HG03378 (cell line): ENCODE measurements at regions not wholly inside any gene's neighbourhood (a gene's known extent, or its start where the extent isn't known, plus 50 kb on each side); places are given as distances from the start of the nearest gene placed in this dataset.

Experiments used
- ATAC-seq: cut with Tn5 transposase; IDR thresholded peaks from one replicate; pipeline ENCODE4 v1.9.1; 2021; ENCODE audit warnings: mild to moderate bottlenecking, moderate library complexity; ENCODE audit not compliant: unreplicated experiment

GRCh38 chr14:84162633-84163032 lies 1367.3 kb upstream of the FLRT2 start:
- no peak for ATAC-seq

GRCh38 chr14:84167026-84167425 lies 1362.9 kb upstream of the FLRT2 start:
- no peak for ATAC-seq

DNA sequence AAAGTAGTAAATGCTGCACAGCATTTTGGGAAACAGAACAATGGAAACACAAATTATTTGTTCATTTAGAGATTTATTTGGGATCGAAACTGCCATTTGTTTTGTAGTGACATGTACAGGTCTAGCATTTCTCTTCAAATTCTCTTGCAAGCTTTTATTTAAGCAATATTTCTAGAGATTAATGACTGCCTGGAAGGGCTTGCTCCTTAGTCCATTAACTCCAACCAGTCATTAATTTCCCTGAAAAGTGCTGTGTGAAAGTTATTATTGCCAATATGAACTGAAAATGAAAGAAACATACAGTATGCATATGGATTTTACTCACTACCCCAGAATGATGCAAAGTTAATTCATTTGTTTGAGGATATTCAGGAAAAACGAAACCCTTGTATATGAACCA lies 1349.6 kb upstream of the FLRT2 start:
- ATAC-seq = no peak

DNA sequence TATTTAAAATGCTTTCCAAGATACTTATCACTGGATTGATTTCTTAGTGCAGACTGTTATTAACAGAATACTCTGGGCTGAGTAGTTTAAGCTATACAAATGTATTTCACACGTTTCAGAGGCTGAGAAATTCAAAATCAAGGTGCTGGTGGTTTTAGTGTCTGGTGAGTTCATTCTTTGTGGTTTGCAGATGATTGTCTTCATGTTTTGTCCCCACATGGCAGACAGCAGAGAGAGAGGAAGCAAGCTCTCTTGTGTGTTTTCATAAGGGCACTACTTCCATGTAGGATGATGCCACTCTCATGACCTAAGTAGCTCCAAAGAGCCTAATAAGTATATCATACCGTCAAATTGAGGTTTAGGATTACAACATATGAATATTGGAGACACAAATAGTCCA lies 1348.9 kb upstream of the FLRT2 start:
- ATAC-seq = no peak

- no peak for ATAC-seq
These were observed 1334.4 kb upstream of the FLRT2 start for GRCh38 chr14:84195514-84195913.

- ATAC-seq = no peak
These were observed 1332.2 kb upstream of the FLRT2 start for GRCh38 chr14:84197704-84198103.

DNA sequence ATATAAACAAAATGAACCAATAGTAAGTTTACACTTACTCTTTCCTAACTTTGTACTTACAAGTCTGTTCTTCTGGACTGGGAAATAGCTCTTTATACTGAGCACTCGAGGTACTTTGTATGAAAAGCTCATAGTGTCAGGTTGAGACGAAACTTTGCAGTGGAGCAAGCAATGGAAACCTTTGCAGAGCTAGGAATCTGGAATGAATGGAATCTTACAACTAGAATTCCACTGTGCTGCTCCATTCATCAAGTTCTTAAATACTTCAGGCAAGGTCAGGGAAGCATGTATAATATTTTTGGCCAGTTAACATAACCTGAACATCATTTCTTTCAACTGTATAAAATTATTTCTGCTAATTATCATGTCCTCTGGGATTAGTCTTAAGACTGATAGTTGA lies 1327.5 kb upstream of the FLRT2 start:
- no peak for ATAC-seq

GRCh38 chr14:84203896-84204295 lies 1326.0 kb upstream of the FLRT2 start:
- ATAC-seq = no peak

- ATAC-seq = no peak
These were observed 1321.5 kb upstream of the FLRT2 start for GRCh38 chr14:84208451-84208850.

DNA sequence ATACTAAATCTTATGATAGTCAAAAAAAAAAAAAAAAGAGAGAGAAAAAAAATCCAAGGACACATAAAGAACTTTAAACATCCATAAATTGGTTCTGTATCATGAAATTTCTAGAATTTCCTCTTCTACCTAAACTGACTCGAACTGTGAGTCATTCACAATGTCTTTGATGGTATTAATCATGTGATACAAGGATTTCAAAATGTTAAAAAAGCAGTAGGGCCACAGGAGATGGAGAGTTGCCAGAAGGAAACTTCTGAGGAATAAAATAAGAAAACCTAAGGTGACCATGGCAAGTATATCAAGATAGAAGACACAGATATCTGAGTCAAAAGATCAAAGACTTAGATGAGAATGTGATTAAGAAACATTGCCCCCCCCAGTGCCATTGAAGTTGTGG lies 1320.9 kb upstream of the FLRT2 start:
- no peak for ATAC-seq

GRCh38 chr14:84217066-84217465 lies 1312.9 kb upstream of the FLRT2 start:
- ATAC-seq = no peak

- ATAC-seq = no peak
These were observed 1304.7 kb upstream of the FLRT2 start for GRCh38 chr14:84225268-84225667.

GRCh38 chr14:84228702-84229101 lies 1301.2 kb upstream of the FLRT2 start:
- no peak for ATAC-seq

DNA sequence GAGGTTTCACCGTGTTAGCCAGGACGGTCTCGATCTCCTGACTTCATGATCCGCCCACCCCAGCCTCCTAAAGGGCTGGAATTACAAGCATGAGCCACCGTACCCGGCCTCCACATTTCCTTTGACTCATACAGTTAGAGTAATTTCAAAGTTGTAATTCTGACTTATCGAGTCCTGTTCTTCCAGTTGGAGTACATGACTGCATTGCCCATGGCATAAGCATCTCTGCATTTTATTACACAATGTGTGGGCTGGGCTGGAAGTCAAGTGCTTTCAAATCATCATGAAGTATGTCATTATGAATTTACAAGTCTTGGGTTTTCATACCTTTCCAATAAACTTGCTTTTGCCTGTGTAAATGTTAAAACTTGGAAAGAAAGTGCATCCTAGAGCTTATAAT lies 1295.7 kb upstream of the FLRT2 start:
- no peak for ATAC-seq

GRCh38 chr14:84236290-84236689 lies 1293.7 kb upstream of the FLRT2 start:
- ATAC-seq = no peak

- ATAC-seq = no peak
These were observed 1292.1 kb upstream of the FLRT2 start for GRCh38 chr14:84237881-84238280.

DNA sequence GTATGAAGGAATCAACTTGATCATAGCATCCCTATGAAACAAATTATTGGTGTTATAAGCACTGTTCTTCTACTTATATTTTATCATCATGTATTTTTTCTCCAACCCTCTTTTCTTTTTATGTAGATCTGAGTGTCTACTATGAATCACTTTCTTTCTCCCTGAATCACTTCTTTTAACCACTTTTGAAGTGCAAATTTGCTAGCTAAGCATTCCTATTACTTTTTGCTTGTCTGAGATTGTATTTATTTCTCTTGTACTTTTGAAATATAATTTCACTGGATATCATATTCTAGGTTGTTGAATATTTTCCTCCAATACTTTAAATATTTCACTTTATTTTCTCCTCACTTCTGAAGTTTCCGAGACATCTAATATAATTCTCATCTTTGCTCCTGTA lies 1282.3 kb upstream of the FLRT2 start:
- ATAC-seq = no peak

DNA sequence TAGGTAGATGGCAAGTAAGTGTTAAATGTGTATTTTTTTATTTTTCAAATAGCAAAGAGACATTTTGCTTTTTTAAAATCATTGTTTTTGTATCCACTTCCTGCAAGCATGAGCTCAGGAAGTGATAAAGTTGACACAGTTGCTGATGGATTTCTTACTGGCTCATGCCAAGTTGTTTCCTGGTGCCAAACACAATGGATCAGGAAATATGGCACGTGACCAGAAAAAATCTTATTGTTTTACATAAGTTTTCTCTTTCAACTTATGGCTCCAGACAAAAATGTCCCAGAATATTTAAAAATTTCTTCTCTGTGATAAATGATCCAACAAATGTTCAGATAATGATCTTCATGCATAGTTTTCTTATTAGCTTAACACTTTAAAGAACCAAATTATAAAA lies 1279.1 kb upstream of the FLRT2 start:
- ATAC-seq = no peak

GRCh38 chr14:84251411-84252115 lies 1278.4 kb upstream of the FLRT2 start:
- ATAC-seq = no peak

DNA sequence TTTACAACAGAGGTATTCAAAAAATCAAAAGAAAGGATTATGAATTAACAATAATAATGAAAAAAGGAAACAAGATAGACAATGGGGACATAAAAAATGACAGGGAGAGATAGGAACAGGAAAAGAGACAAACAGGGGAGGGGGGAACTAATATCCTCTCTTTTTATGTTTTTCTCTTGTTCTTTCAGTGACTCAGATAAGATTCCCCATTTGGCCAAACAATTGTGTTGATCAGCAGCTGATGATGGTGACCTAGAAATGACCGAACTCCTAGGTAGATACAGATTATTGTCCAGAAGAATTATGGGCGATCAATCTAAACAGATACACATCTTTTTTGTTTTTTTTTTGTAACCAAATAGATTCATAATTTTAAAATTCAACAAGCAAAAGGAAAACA lies 1277.2 kb upstream of the FLRT2 start:
- ATAC-seq = no peak

- no peak for ATAC-seq
These were observed 1276.6 kb upstream of the FLRT2 start for GRCh38 chr14:84253326-84253725.

GRCh38 chr14:84254290-84254689 lies 1275.7 kb upstream of the FLRT2 start:
- ATAC-seq = no peak

DNA sequence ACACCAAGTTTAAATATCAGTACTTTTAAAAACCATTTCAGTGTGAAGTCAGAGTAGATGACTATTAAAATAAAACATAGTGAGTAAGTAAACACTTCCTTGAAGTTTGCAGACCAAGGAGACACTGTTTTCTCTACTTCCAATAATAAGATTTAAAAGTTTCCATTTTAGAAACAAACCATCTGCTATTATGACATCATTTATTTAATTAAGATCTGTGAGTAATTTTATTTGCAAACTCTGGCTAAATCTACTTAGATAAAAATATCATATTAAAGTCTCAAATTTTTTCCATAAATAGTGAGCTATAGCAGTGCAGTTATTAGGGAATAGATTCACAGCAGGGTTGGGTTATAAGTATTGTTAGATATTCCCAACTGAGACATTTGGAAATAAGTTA lies 1267.0 kb upstream of the FLRT2 start:
- ATAC-seq = no peak
